ENCODE measurements at regions not wholly inside any gene's neighbourhood (a gene's known extent, or its start where the extent isn't known, plus 50 kb on each side); places are given as distances from the start of the nearest gene placed in this dataset.

- TF ChIP-seq CREB5 (CRISPR knock-in tag; IDR thresholded peaks at IDR 0.05; ENCODE audit: low read depth), result no peak
- TF ChIP-seq ZNF8 (CRISPR knock-in tag; IDR thresholded peaks at IDR 0.05), result no peak
Observed at GRCh38 chr3:61452535-61453090, 108.8 kb upstream of the PTPRG start (continued).

GRCh38 chr3:61454006-61454585, 107.3 kb upstream of the PTPRG start:
- TF ChIP-seq ISL1 (CRISPR knock-in tag; IDR thresholded peaks at IDR 0.05), result no peak
- TF ChIP-seq RARB (CRISPR knock-in tag; IDR thresholded peaks at IDR 0.05), result no peak
- TF ChIP-seq TCF4 (CRISPR knock-in tag; IDR thresholded peaks at IDR 0.05; ENCODE audit: borderline replicate concordance), result no peak
- no peak for TF ChIP-seq TSHZ2 (CRISPR knock-in tag; IDR thresholded peaks at IDR 0.05)
- no peak for TF ChIP-seq ZNF70 (CRISPR knock-in tag; IDR thresholded peaks at IDR 0.05)
- TF ChIP-seq BACH2 (CRISPR knock-in tag; IDR thresholded peaks at IDR 0.05; ENCODE audit: borderline replicate concordance), result no peak
- no peak for TF ChIP-seq ZFP30 (CRISPR knock-in tag; IDR thresholded peaks at IDR 0.05)
- no peak for TF ChIP-seq GLIS3 (CRISPR knock-in tag; IDR thresholded peaks at IDR 0.05)
- TF ChIP-seq OSR1 (CRISPR knock-in tag; IDR thresholded peaks at IDR 0.05), result no peak
- ATAC-seq, result no peak

GRCh38 chr3:61454801-61455200, 106.6 kb upstream of the PTPRG start:
- ATAC-seq, result no peak
- no peak for TF ChIP-seq ZNF565 (CRISPR knock-in tag; conservative IDR thresholded peaks at IDR 0.05; ENCODE audit: low read depth)

GRCh38 chr3:61460636-61461035, 100.7 kb upstream of the PTPRG start:
- no peak for ATAC-seq
- TF ChIP-seq ZC3H10 (CRISPR knock-in tag; IDR thresholded peaks at IDR 0.05), result no peak
- no peak for TF ChIP-seq ZFP30 (CRISPR knock-in tag; IDR thresholded peaks at IDR 0.05)
- no peak for TF ChIP-seq ZFP3 (CRISPR knock-in tag; IDR thresholded peaks at IDR 0.05)
- TF ChIP-seq ZNF565 (CRISPR knock-in tag; conservative IDR thresholded peaks at IDR 0.05; ENCODE audit: low read depth), result no peak
- no peak for TF ChIP-seq TOX (CRISPR knock-in tag; IDR thresholded peaks at IDR 0.05; ENCODE audit: borderline replicate concordance)
- TF ChIP-seq RARB (CRISPR knock-in tag; IDR thresholded peaks at IDR 0.05), result no peak
- no peak for TF ChIP-seq PATZ1 (CRISPR knock-in tag; IDR thresholded peaks at IDR 0.05; ENCODE audit: borderline replicate concordance)
- TF ChIP-seq OSR1 (CRISPR knock-in tag; IDR thresholded peaks at IDR 0.05), result no peak
- no peak for TF ChIP-seq ISL1 (CRISPR knock-in tag; IDR thresholded peaks at IDR 0.05)
- TF ChIP-seq ARNTL (CRISPR knock-in tag; IDR thresholded peaks at IDR 0.05; ENCODE audit: borderline replicate concordance, low read depth), result no peak
- no peak for TF ChIP-seq TCF4 (CRISPR knock-in tag; IDR thresholded peaks at IDR 0.05; ENCODE audit: borderline replicate concordance)
- TF ChIP-seq CSRNP3 (CRISPR knock-in tag; IDR thresholded peaks at IDR 0.05), result no peak
- TF ChIP-seq ZNF70 (CRISPR knock-in tag; IDR thresholded peaks at IDR 0.05), result no peak
- TF ChIP-seq TSHZ2 (CRISPR knock-in tag; IDR thresholded peaks at IDR 0.05), result no peak
- no peak for TF ChIP-seq BACH2 (CRISPR knock-in tag; IDR thresholded peaks at IDR 0.05; ENCODE audit: borderline replicate concordance)
- TF ChIP-seq CSDC2 (CRISPR knock-in tag; IDR thresholded peaks at IDR 0.05), result no peak
- no peak for TF ChIP-seq SNAI2 (CRISPR knock-in tag; IDR thresholded peaks at IDR 0.05)
- no peak for TF ChIP-seq PPARA (CRISPR knock-in tag; IDR thresholded peaks at IDR 0.05; ENCODE audit: borderline replicate concordance)
- no peak for TF ChIP-seq ESRRG (CRISPR knock-in tag; IDR thresholded peaks at IDR 0.05)
- no peak for TF ChIP-seq ZNF8 (CRISPR knock-in tag; IDR thresholded peaks at IDR 0.05)
